Tibial artery (tissue), 4 donors: ENCODE measurements at regions not wholly inside any gene's neighbourhood (a gene's known extent, or its start where the extent isn't known, plus 50 kb on each side); places are given as distances from the start of the nearest gene placed in this dataset.

Experiments used
- DNase-seq, 2 donors: peaks; one replicate each; pipeline ENCODE4 v3.0.0-alpha.2; 2019
- H3K27ac ChIP-seq, 2 donors: fragments of 200-600 bp; sonication (generic) in 1 of 2; 1 replicate in 1 of 2; 2 replicates in 1 of 2; pipeline ENCODE4 v1.5.1; 2018 to 2019; ENCODE audit warnings: mild to moderate bottlenecking in 1 of 2
- H3K27me3 ChIP-seq, 2 donors: fragments of 200-600 bp; sonication (generic) in 1 of 2; one replicate each; pipeline versions ENCODE4 v1.5.1 to v1.6.0; 2016 to 2019
- H3K36me3 ChIP-seq, 3 donors: fragments of 200-600 bp; sonication (generic) in 2 of 3; one replicate each; pipeline ENCODE4 v1.5.1; 2016 to 2019; ENCODE audit warnings: mild to moderate bottlenecking in 2 of 3
- H3K4me1 ChIP-seq, 4 donors: fragments of 200-600 bp; sonication (generic) in 2 of 4; 1 replicate in 3 of 4; 2 replicates in 1 of 4; pipeline ENCODE4 v1.5.1; 2016 to 2019
- H3K4me3 ChIP-seq, 2 donors: fragments of 200-600 bp; sonication (generic) in 1 of 2; 1 replicate in 1 of 2; 2 replicates in 1 of 2; pipeline ENCODE4 v1.5.1; 2018 to 2019; ENCODE audit warnings: mild to moderate bottlenecking in 2 of 2
- H3K9me3 ChIP-seq, 3 donors: fragments of 200-600 bp; sonication (generic) in 1 of 3; one replicate each; pipeline ENCODE4 v1.5.1; 2016 to 2019
- CTCF ChIP-seq, 2 experiments: fragments of 200-600 bp in 1 of 2; fragments of 450-650 bp in 1 of 2; IDR thresholded peaks; one replicate each; pipeline ENCODE4 v1.5.1; 2017 to 2019; ENCODE audit warnings: antibody characterized with exemption in 2 of 2, mild to moderate bottlenecking in 1 of 2, moderate library complexity in 1 of 2
- intact Hi-C: fragments of 100-400 bp; cut with DNase I; formaldehyde crosslinking; loops from one replicate; pipeline ENCODE4 v1.15.0; 2023; ENCODE audit warnings: low total_unique reads

GRCh38 chr6:129778793-129779192 lies 68.8 kb upstream of the ARHGAP18 start:
- no peak overlapping the region for H3K4me3 ChIP-seq
- intact Hi-C loops, result no loop called here
- H3K27ac ChIP-seq, result no peak overlapping the region
- no peaks in the 10 kb centered on the region for H3K9me3 ChIP-seq
- no peak for DNase-seq
- no peaks in the 10 kb centered on the region for H3K36me3 ChIP-seq
- peaks cover 0 to 6% (median 0%) of the 10 kb centered on the region in 4 donors for H3K4me1 ChIP-seq
- no peak for TF ChIP-seq CTCF (IDR thresholded peaks at IDR 0.05)
- peaks cover 0 to 3% of the 10 kb centered on the region in 2 donors for H3K27me3 ChIP-seq

GRCh38 chr6:129777371-129777770 lies 67.4 kb upstream of the ARHGAP18 start:
- no peak for TF ChIP-seq CTCF (IDR thresholded peaks at IDR 0.05)
- Histone ChIP-seq H3K27ac (no peak overlapping the region), H3K9me3 (no peaks in the 10 kb centered on the region), H3K36me3 (no peaks in the 10 kb centered on the region), H3K4me1 (peaks cover 0 to 6% (median 0%) of the 10 kb centered on the region in 4 donors), H3K4me3 (no peak overlapping the region), H3K27me3 (peaks cover 0 to 3% of the 10 kb centered on the region in 2 donors)
- DNase-seq, result no peak
- intact Hi-C loops, result no loop called here

- Histone ChIP-seq H3K27me3 (peaks cover 0 to 2% of the 10 kb centered on the region in 2 donors), H3K4me3 (no peak overlapping the region), H3K27ac (no peak overlapping the region), H3K36me3 (no peaks in the 10 kb centered on the region), H3K4me1 (peaks cover 0 to 6% (median 0%) of the 10 kb centered on the region in 4 donors), H3K9me3 (no peaks in the 10 kb centered on the region)
- intact Hi-C loops, result no loop called here
- no peak for DNase-seq
- no peak for TF ChIP-seq CTCF (IDR thresholded peaks at IDR 0.05)
Measured at GRCh38 chr6:129776542-129777330, 66.8 kb upstream of the ARHGAP18 start.

- Histone ChIP-seq H3K4me3 (peak overlapping the region in 1 of 2 donors; percentile 7), H3K36me3 (no peaks in the 10 kb centered on the region), H3K9me3 (no peaks in the 10 kb centered on the region), H3K4me1 (peaks cover 0 to 6% (median 0%) of the 10 kb centered on the region in 4 donors), H3K27me3 (no peaks in the 10 kb centered on the region), H3K27ac (no peak overlapping the region)
- peak; percentile 70 to 91 for TF ChIP-seq CTCF (IDR thresholded peaks at IDR 0.05)
- intact Hi-C loops, result no loop called here
- DNase-seq, result peak; percentile 76 to 82
Measured at GRCh38 chr6:129774697-129775447, 64.9 kb upstream of the ARHGAP18 start.

- no peak for TF ChIP-seq CTCF (IDR thresholded peaks at IDR 0.05)
- peaks cover 0 to 6% (median 0%) of the 10 kb centered on the region in 4 donors for H3K4me1 ChIP-seq
- H3K36me3 ChIP-seq, result no peaks in the 10 kb centered on the region
- no peaks in the 10 kb centered on the region for H3K9me3 ChIP-seq
- peaks cover 0 to 5% of the 10 kb centered on the region in 2 donors for H3K27me3 ChIP-seq
- no peak overlapping the region for H3K4me3 ChIP-seq
- DNase-seq, result no peak
- H3K27ac ChIP-seq, result no peak overlapping the region
- intact Hi-C loops, result no loop called here
Measured at GRCh38 chr6:129773304-129773703, 63.3 kb upstream of the ARHGAP18 start.
